ENCODE measurements at regions not wholly inside any gene's neighbourhood (a gene's known extent, or its start where the extent isn't known, plus 50 kb on each side); places are given as distances from the start of the nearest gene placed in this dataset.

DNA sequence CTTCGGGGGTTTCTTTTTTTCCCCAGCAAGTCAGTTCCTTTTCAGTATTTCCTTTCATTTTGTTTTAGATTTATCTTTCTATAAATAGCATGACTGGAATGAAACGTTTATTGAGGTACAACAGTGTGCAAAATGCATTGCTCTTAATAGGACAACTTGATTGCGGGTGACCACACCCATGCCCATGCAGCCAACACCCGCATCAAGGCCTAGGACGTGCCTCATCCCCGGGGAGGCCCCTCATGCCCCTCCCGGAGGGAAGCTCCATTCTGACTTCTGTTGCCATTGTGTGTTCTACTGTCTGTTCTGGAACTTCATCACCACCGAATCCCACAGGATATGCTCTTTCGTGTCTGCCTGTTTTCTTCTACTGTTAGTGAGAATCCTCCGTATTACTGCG, 82.2 kb downstream of the RPS6KA4 start:
- no peak for TF ChIP-seq POLR2A (IDR thresholded peaks at IDR 0.05; ENCODE audit: extremely low read depth, insufficient read length)
- H3K4me3 ChIP-seq (ENCODE audit: low read depth, low read length), result no peak overlapping the region
- no peak for DNase-seq (ENCODE audit: low read depth)

DNA sequence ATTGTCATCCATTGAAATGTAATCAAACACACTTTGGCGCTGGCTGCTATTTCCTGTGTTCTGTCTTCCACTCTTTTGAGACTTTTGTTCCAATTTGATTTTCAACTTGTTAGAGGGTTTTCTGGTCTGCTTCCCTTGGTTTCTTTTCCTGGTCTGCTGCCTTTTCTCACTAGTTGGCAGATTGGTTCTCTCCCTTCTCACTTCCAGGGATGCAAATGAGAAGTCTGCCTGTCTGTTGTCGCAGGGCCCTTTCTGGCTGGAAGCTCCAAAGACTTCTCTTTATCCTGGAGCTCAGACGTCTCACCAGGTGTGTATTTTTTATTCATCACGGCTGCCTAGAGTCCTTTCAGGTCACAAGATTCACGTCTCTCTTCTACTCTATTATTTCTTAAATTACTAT, 84.0 kb downstream of the RPS6KA4 start:
- DNase-seq (ENCODE audit: low read depth), result no peak
- TF ChIP-seq POLR2A (IDR thresholded peaks at IDR 0.05; ENCODE audit: extremely low read depth, insufficient read length) (no peak), MYC (IDR thresholded peaks at IDR 0.05; ENCODE audit: low read depth, low read length) (no peak)
- TF ChIP-seq, protein P1, sequence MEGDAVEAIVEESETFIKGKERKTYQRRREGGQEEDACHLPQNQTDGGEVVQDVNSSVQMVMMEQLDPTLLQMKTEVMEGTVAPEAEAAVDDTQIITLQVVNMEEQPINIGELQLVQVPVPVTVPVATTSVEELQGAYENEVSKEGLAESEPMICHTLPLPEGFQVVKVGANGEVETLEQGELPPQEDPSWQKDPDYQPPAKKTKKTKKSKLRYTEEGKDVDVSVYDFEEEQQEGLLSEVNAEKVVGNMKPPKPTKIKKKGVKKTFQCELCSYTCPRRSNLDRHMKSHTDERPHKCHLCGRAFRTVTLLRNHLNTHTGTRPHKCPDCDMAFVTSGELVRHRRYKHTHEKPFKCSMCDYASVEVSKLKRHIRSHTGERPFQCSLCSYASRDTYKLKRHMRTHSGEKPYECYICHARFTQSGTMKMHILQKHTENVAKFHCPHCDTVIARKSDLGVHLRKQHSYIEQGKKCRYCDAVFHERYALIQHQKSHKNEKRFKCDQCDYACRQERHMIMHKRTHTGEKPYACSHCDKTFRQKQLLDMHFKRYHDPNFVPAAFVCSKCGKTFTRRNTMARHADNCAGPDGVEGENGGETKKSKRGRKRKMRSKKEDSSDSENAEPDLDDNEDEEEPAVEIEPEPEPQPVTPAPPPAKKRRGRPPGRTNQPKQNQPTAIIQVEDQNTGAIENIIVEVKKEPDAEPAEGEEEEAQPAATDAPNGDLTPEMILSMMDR (IDR thresholded peaks at IDR 0.05; ENCODE audit: low read depth, low read length), result no peak
- TF ChIP-seq, protein P2, sequence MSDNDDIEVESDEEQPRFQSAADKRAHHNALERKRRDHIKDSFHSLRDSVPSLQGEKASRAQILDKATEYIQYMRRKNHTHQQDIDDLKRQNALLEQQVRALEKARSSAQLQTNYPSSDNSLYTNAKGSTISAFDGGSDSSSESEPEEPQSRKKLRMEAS (IDR thresholded peaks at IDR 0.05; ENCODE audit: low read depth, low read length), result no peak
- H3K4me3 ChIP-seq (ENCODE audit: low read depth, low read length), result no peak overlapping the region

DNA sequence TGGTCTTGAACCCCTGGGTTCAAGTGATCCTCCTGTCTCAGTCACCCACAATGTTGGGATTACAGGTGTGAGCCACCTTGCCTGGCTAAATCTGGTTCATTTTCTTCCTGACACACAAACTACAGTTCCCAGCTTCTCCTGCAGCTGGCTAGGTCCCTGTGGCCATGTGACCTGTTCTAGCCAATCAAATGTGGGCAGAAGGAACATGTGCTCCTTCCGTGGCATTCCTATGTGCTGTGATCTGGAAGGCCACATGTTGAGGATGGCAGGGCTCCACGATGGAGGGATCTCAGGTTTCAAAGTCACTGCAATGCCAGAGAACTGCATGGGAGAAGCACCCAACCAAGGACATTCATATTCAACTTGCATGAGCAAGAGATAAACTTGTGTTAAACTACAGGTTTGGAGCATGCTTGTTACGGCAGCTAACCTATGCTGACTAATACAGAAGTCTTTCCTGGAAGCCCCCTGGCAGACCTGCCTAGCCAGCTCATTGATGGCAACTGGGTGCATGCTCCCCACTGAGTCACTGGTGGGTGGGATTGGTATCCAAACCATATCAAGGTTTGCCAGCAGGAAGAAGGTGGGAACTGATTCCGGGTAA, 86.0 kb downstream of the RPS6KA4 start:
- DNase-seq (ENCODE audit: low read depth), result peak; percentile 29
- TF ChIP-seq, protein P1 (IDR thresholded peaks at IDR 0.05; ENCODE audit: low read depth, low read length), result no peak
- TF ChIP-seq, protein P2 (IDR thresholded peaks at IDR 0.05; ENCODE audit: low read depth, low read length), result peak; percentile 90
- no peak for TF ChIP-seq MYC (IDR thresholded peaks at IDR 0.05; ENCODE audit: low read depth, low read length)
- no peak overlapping the region for H3K4me3 ChIP-seq (ENCODE audit: low read depth, low read length)

DNA sequence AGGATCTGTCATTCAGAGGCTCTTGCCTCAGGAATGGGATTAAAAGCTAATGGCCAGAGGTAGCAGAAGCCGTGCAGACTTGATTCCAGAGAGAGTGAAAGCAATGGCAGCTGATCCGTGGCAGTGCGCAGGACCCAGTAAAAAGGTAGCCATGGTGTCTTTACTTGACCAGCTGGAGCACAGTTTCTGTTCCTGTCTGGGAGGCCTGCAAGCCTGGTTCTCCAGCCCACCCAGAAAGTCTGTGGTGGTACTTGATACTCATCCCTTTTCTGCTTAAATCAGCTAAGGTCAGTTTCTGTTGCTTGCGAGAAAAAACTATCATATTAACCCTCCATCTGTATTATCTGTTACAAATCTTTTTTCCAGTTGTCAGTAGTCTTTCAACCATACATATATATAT, 86.7 kb downstream of the RPS6KA4 start:
- no peak overlapping the region for H3K4me3 ChIP-seq (ENCODE audit: low read depth, low read length)
- TF ChIP-seq, protein P2 (IDR thresholded peaks at IDR 0.05; ENCODE audit: low read depth, low read length), result no peak
- TF ChIP-seq MYC (IDR thresholded peaks at IDR 0.05; ENCODE audit: low read depth, low read length), result no peak
- TF ChIP-seq, protein P1 (IDR thresholded peaks at IDR 0.05; ENCODE audit: low read depth, low read length), result no peak
- TF ChIP-seq POLR2A (IDR thresholded peaks at IDR 0.05; ENCODE audit: extremely low read depth, insufficient read length), result no peak
- no peak for DNase-seq (ENCODE audit: low read depth)

- DNase-seq (ENCODE audit: low read depth), result peak; percentile 87
- H3K4me3 ChIP-seq (ENCODE audit: low read depth, low read length), result peak overlapping the region; percentile 75
- TF ChIP-seq MYC (IDR thresholded peaks at IDR 0.05; ENCODE audit: low read depth, low read length) (no peak), POLR2A (IDR thresholded peaks at IDR 0.05; ENCODE audit: extremely low read depth, insufficient read length) (no peak)
- TF ChIP-seq, protein P2 (IDR thresholded peaks at IDR 0.05; ENCODE audit: low read depth, low read length), result peak; percentile 60
- TF ChIP-seq, protein P1 (IDR thresholded peaks at IDR 0.05; ENCODE audit: low read depth, low read length), result peak; percentile 7
Observed at GRCh38 chr11:64447831-64448598, 89.1 kb downstream of the RPS6KA4 start.

- DNase-seq (ENCODE audit: low read depth), result peak; percentile 90
- TF ChIP-seq, protein P2 (IDR thresholded peaks at IDR 0.05; ENCODE audit: low read depth, low read length), result peak; percentile 34
- TF ChIP-seq, protein P1 (IDR thresholded peaks at IDR 0.05; ENCODE audit: low read depth, low read length), result peak; percentile 87
- TF ChIP-seq MYC (IDR thresholded peaks at IDR 0.05; ENCODE audit: low read depth, low read length), result peak; percentile 52; the same call in 1 of the 2 replicates
- TF ChIP-seq POLR2A (IDR thresholded peaks at IDR 0.05; ENCODE audit: extremely low read depth, insufficient read length), result no peak
- peak overlapping the region; percentile 75 for H3K4me3 ChIP-seq (ENCODE audit: low read depth, low read length)
Observed at GRCh38 chr11:64448599-64449380, 89.8 kb downstream of the RPS6KA4 start.
